GM19238 (cell line): ENCODE measurements at regions not wholly inside any gene's neighbourhood (a gene's known extent, or its start where the extent isn't known, plus 50 kb on each side); places are given as distances from the start of the nearest gene placed in this dataset.
"Not testable (repeated sequence)": the region's sequence is repeated elsewhere in the genome, so short reads cannot be mapped to it uniquely, and the experiment has no call there.

Source experiments
- DNase-seq: peaks from one replicate; pipeline ENCODE4 v3.0.0; 2011; ENCODE audit warnings: low spot score; ENCODE audit not compliant: insufficient read length

GRCh38 chrX:45697591-45697990 lies 496.9 kb upstream of the DIPK2B start:
- DNase-seq, result no peak

DNA sequence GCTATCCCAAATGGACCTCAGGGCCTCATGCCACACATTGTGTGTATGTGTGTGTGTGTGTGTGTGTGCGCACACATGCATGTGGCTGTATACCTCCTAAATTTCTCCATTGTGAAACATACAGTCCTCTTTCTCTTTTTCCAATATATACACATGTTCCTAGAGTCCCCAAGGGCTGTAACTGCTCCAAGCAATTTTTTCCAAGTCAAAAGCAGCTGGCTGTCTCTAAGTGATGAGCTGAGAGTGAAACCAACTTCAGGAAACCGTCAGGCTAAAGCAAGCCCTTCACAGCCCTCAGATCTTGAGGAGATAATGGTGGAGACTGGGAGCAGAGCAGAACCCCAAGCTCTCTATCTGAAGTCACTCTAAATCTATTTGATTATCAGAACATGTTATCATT lies 496.1 kb upstream of the DIPK2B start:
- DNase-seq, result no peak

GRCh38 chrX:45689971-45690370 lies 489.3 kb upstream of the DIPK2B start:
- no peak for DNase-seq

- DNase-seq, result no peak
Observed at GRCh38 chrX:45683914-45684313, 483.2 kb upstream of the DIPK2B start.

DNA sequence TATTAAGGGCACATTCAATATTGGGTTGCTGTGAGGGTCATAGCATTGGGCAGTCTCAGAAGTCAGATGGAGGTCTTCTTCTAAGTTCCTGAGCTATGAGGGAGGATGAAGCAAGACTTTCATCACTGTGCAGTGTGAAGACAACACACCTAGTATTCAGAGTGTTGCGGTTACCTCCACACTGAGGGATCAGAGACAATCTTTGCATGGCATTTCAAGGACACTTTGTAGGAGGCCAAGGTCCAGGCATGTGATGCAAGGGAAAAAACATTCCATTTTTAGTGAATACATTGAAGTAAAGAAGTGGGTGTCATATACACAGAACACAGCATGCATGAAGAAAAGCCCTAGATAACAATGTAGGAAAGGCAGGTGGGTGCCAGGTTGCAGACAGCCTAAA lies 481.2 kb upstream of the DIPK2B start:
- DNase-seq, result no peak

- no peak for DNase-seq
Observed at GRCh38 chrX:45669715-45670340, 469.2 kb upstream of the DIPK2B start.

DNA sequence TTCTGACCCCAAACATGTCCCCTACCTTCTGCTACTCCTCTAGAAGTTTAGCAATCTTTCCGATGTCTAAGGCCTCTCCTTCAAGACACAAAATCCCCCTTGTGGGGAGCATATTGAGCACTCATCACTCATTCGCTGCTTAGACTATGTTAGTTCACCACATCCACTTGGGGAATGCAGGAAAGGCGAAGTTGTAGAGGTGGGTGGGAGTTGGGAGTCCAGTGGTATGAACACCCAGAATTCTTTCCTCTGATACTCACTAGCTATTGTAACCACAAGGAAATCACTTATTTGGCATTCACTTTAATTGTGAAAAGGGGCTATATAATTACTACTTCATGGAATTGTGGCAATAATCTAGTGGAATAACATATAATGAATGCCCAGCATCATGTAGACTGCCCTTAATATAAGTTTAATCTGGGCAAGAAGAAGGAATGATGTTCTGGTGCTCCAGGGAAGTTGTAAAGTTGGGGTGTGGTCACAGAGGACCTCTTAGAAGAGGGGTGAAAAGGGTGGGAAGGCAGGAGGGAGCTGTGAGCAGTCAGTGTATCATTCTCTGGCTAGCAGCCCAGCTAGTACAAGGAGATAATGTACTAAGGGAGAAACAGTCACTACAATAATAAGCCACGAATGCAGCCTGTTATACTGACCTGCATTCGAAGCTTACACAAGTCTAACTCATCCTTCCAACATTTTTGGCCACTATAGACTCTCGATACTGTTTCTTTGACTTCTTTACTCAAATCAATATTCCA lies 468.2 kb upstream of the DIPK2B start:
- no peak for DNase-seq

DNA sequence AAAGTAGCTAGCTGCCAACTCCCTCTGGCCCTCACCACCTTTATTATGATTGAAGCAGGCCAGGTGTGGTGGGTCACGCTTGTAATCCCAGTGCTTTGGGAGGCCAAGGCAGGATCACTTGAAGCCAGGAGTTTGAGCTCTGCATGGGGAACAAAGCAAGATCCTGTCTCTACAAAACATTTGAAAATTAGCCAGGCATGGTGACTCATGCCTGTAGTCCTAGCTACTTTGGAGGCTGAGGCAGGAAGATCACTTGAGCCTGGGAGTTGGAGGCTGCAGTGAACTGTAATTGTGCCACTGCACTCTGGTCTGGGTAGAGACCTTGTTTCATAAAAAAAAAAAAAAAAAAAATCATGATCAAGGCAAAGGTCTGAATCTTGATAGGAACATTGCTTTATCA lies 467.0 kb upstream of the DIPK2B start:
- no peak for DNase-seq

- no peak for DNase-seq
Observed at GRCh38 chrX:45664727-45665290, 464.1 kb upstream of the DIPK2B start.

DNA sequence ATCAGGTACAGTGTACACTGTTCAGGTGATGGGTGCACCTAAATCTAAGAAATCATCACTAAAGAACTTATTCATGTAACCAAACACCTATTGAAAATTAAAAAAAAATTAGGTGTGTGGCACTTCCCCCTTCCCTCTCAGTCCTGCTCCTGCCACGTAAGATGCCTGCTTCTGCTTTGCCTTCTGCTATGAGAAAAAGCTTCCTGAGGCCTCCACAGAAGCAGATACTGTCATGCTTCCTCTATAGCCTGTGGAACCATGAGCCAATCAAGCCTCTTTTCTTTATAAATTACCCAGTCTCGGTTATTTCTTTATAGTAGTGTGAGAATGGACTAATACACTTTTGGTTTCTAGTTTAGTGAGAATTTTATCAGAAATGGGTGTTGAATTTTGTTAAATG lies 459.8 kb upstream of the DIPK2B start:
- no peak for DNase-seq

DNA sequence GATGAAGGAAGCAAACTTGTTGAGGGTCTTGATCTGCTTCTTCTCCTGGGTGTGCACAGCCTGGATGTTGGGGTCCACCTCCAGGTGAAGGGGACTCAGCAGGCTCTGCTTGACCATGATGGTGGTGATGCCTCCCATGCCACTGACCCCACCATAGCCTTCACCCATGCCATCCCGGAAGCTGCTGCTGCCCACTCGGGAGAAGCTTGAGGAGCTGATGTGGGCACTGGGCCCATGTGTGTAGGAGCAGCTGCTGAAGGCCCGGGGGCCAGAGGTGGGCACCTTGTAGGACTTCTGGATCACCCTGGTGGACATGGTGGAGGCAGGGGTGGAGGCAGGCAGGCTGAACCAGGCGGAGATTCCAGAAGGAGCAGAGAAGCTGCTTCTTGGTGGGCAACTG lies 432.7 kb upstream of the DIPK2B start:
- no peak for DNase-seq

GRCh38 chrX:45632506-45632905 lies 431.8 kb upstream of the DIPK2B start:
- no peak for DNase-seq

GRCh38 chrX:45630078-45630477 lies 429.4 kb upstream of the DIPK2B start:
- no peak for DNase-seq

- DNase-seq, result no peak
Observed at GRCh38 chrX:45628041-45628440, 427.4 kb upstream of the DIPK2B start.

DNA sequence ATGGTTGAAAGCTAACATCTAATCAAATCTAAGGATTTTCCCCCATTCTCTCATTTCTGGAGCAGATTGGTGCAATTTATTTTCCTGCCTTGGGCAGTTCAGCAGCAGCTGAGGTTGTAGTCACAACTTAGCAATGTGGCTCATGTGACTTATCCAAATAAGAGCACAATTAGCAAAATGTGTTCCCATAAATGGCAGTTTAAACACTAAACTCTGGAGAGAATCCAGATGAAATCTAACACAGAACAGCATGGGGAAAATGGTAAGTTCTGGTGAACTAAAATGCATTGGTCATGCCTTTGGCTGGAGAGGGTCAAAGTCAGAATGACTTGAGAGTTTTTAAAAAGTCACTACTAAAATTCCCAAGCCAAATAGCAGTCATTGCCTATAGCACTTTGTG lies 422.6 kb upstream of the DIPK2B start:
- DNase-seq, result no peak

DNA sequence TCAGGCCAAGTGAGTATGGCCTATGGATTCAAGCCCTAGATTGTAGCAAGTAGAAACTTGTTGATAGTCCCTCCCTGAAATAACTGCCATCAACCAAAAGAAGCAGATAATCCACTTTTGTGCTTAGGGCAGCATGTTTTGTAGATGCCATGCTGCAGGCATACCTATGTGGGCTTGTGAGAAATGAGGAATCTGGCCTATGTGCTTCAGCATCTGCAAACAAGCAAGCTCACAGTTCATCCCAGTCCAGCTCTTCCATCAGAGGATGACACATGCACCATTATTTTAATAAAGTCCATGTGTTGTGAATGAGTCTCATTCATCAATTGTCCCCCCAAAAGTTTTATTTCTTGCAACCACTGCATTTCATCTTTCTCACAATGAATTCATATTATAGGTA lies 421.9 kb upstream of the DIPK2B start:
- DNase-seq, result no peak

GRCh38 chrX:45622042-45622423 lies 421.4 kb upstream of the DIPK2B start:
- DNase-seq, result no peak

- DNase-seq, result no peak
Observed at GRCh38 chrX:45621376-45622041, 420.8 kb upstream of the DIPK2B start.

- DNase-seq, result no peak
Observed at GRCh38 chrX:45619290-45619689, 418.6 kb upstream of the DIPK2B start.

DNA sequence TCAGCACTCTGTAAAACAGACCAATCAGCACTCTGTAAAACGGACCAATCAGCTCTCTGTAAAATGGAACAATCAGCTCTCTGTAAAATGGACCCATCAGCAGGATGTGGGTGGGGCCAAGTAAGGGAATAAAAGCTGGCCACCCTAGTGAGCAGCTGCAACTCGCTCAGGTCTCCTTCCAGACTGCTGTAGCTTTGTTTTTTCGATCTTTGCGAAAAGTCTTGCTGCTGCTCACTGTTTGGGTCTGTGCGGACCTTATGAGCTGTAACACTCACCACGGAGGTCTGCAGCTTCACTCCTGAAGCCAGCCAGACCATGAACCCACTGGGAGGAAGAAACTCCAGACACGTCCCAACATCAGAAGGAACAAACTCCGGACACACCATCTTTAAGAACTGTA lies 414.9 kb upstream of the DIPK2B start:
- not testable (repeated sequence) for DNase-seq

GRCh38 chrX:45614853-45615252 lies 414.2 kb upstream of the DIPK2B start:
- no peak for DNase-seq

DNA sequence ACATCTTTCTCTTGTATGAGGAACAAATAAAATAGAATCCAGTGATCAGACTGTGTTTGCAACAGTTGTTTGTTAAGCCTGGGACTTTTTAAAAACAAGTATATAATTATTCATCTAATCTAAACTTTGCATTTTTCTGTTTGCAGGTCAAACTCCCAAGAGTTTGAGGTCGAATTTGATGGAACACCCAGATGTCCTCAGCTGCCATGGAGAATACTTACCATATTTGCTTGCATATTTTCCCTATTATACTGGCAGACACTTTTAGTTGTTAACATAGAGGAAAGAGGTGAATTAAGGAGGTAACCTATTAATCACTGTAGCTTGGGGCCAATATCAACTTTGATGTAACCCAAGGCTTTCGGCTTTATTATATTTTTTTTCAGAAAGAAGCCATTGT lies 401.5 kb upstream of the DIPK2B start:
- no peak for DNase-seq
